ENCODE measurements at regions not wholly inside any gene's neighbourhood (a gene's known extent, or its start where the extent isn't known, plus 50 kb on each side); places are given as distances from the start of the nearest gene placed in this dataset.

GRCh38 chr18:34542625-34543024 is 167.5 kb upstream of the DTNA start:
- Histone ChIP-seq H3K36me3 (ENCODE audit: control insufficient read depth in 2 of 4, insufficient read depth in 4 of 4, low read length in 3 of 4) (no peaks in the 10 kb centered on the region), H3K4me2 (ENCODE audit: insufficient read depth in 1 of 2, low read depth in 2 of 2, low read length in 2 of 2) (no peak overlapping the region), H3K79me2 (ENCODE audit: control insufficient read depth in 1 of 2, insufficient read depth in 2 of 2, low read length in 2 of 2) (peaks cover 0 to 18% of the 10 kb centered on the region in 2 experiments; a peak in 2 of 4 replicates), H3K14ac (ENCODE audit: insufficient read length) (no peak overlapping the region), H3K56ac (replicated peaks; ENCODE audit: insufficient read length, low read depth, low read length) (no peak overlapping the region), H4K8ac (ENCODE audit: extremely low read depth, insufficient read depth, low read length) (no peak overlapping the region), H2AFZ (ENCODE audit: low read length) (no peak overlapping the region), H4K20me1 (replicated peaks in 1 of 2; ENCODE audit: control insufficient read depth in 1 of 2, insufficient read depth in 2 of 2, low read length in 2 of 2) (no peaks in the 10 kb centered on the region), H4K5ac (ENCODE audit: insufficient read length, low read depth, low read length) (no peak overlapping the region), H3K23ac (ENCODE audit: insufficient read length) (no peak overlapping the region), H3K4me3 (ENCODE audit: extremely low read depth in 1 of 4, insufficient read depth in 2 of 4, low read depth in 3 of 4, low read length in 4 of 4) (no peak overlapping the region), H2BK20ac (ENCODE audit: low read length) (no peak overlapping the region), H2BK5ac (ENCODE audit: low read depth, low read length) (no peak overlapping the region), H3K27me3 (replicated peaks in 1 of 4; ENCODE audit: control insufficient read depth in 3 of 4, extremely low read depth in 1 of 4, insufficient read depth in 3 of 4, low read length in 3 of 4) (no peaks in the 10 kb centered on the region), H3K4me1 (replicated peaks in 1 of 4; ENCODE audit: control insufficient read depth in 3 of 4, insufficient read depth in 4 of 4, low read length in 3 of 4) (peaks cover 2 to 9% (median 8%) of the 10 kb centered on the region in 4 experiments; a peak in 4 of 7 replicates), H3K27ac (ENCODE audit: low read depth, low read length) (no peak overlapping the region), H3K9me3 (ENCODE audit: insufficient read depth in 2 of 2, low read depth in 1 of 2, low read length in 1 of 2) (no peaks in the 10 kb centered on the region), H2BK15ac (ENCODE audit: low read length) (no peak overlapping the region), H3K18ac (ENCODE audit: extremely low read depth, low read length) (no peak overlapping the region), H4K91ac (replicated peaks; ENCODE audit: insufficient read length, low read length) (no peak overlapping the region), H3K4ac (replicated peaks; ENCODE audit: insufficient read length, low read depth, low read length) (no peak overlapping the region), H2BK12ac (ENCODE audit: low read depth, low read length) (no peak overlapping the region), H2BK120ac (replicated peaks; ENCODE audit: low read depth, low read length) (no peak overlapping the region), H2AK5ac (ENCODE audit: low read depth, low read length) (no peak overlapping the region), H3K23me2 (ENCODE audit: low read depth, low read length) (no peaks in the 10 kb centered on the region), H3K79me1 (ENCODE audit: low read depth, low read length) (no peaks in the 10 kb centered on the region), H3K9ac (replicated peaks in 1 of 4; ENCODE audit: extremely low read depth in 1 of 4, low read depth in 3 of 4, low read length in 3 of 4) (no peak overlapping the region)
- ChIA-PET POLR2A (ENCODE audit: partially characterized antibody) (interaction anchor here (1.3 kb wide), 1 partner anchor 12 kb away, joined by 4 read pairs; no protein-coding TSS in a partner anchor), CTCF (ENCODE audit: partially characterized antibody) (interaction anchor here (0.6 kb wide), 1 partner anchor 43 kb away, joined by 3 read pairs; no protein-coding TSS in a partner anchor)
- TF ChIP-seq KDM5A (IDR thresholded peaks at IDR 0.05; ENCODE audit: low read length) (no peak), KDM4A (IDR thresholded peaks at IDR 0.05; ENCODE audit: low read depth, low read length, severe bottlenecking) (no peak), HDAC6 (IDR thresholded peaks at IDR 0.05; ENCODE audit: low read depth, low read length) (no peak), EZH2 (IDR thresholded peaks at IDR 0.05; ENCODE audit: low read depth, low read length, severe bottlenecking) (no peak), SRF (IDR thresholded peaks at IDR 0.05; ENCODE audit: low read depth, low read length) (no peak), CHD1 (IDR thresholded peaks at IDR 0.05; ENCODE audit: low read depth, low read length) (no peak), PHF8 (conservative IDR thresholded peaks at IDR 0.05; ENCODE audit: low read depth, low read length) (no peak), RXRA (IDR thresholded peaks at IDR 0.05; ENCODE audit: insufficient read depth, low read depth, low read length) (no peak), BRCA1 (IDR thresholded peaks at IDR 0.05; ENCODE audit: low read depth, low read length) (no peak), USF2 (IDR thresholded peaks at IDR 0.05; ENCODE audit: low read length) (no peak), ASH2L (IDR thresholded peaks at IDR 0.05; ENCODE audit: low read length) (no peak), BCL11A (IDR thresholded peaks at IDR 0.05; ENCODE audit: low read depth in 2 of 2, low read length in 2 of 2) (no peak), CBX5 (IDR thresholded peaks at IDR 0.05; ENCODE audit: low read depth, low read length) (no peak), TAF1 (IDR thresholded peaks at IDR 0.05; ENCODE audit: low read depth, low read length) (no peak), CREB1 (IDR thresholded peaks at IDR 0.05) (no peak), CHD2 (IDR thresholded peaks at IDR 0.05; ENCODE audit: low read length) (no peak)
- DNase-seq (ENCODE audit: low read depth in 1 of 2, low spot score in 2 of 2) (no peak), FAIRE-seq (no peak)
